ENCODE measurements at regions not wholly inside any gene's neighbourhood (a gene's known extent, or its start where the extent isn't known, plus 50 kb on each side); places are given as distances from the start of the nearest gene placed in this dataset.
"Not testable (repeated sequence)": the region's sequence is repeated elsewhere in the genome, so short reads cannot be mapped to it uniquely, and the experiment has no call there.

GRCh38 chr3:139269984-139270383, 73.8 kb upstream of the MRPS22 start:
- Histone ChIP-seq H3K27me3 (ENCODE audit: insufficient read depth, low read depth) (0 out of 2 replicates have a peak, but pooled peaks cover 4% of the 10 kb centered on the region), H3K4me2 (no peak overlapping the region), H3K27ac (no peak overlapping the region), H3K9me3 (ENCODE audit: insufficient read depth, low read depth) (no peaks in the 10 kb centered on the region), H3K9me2 (ENCODE audit: insufficient read depth) (no peaks in the 10 kb centered on the region), H3K36me3 (ENCODE audit: low read depth) (no peaks in the 10 kb centered on the region), H4K20me1 (ENCODE audit: insufficient read depth) (no peaks in the 10 kb centered on the region), H3K4me1 (replicated peaks; ENCODE audit: insufficient read depth) (no peaks in the 10 kb centered on the region), H3F3A (ENCODE audit: insufficient read depth, low read depth) (no peaks in the 10 kb centered on the region), H3K79me2 (ENCODE audit: low read depth) (no peaks in the 10 kb centered on the region), H3K4me3 (no peak overlapping the region), H2AFZ (no peak overlapping the region)
- BruUV-seq (replicated peaks), result no TSS peak
- no peak for TF ChIP-seq EZH2 (IDR thresholded peaks at IDR 0.05; ENCODE audit: low read depth)
- no peak for TF ChIP-seq CTCF (conservative IDR thresholded peaks at IDR 0.05)
- intact Hi-C loops (cut with micrococcal nuclease; ENCODE audit: unreplicated experiment), result no loop called here
- CTCF ChIA-PET, result no interaction called here
- POLR2A ChIA-PET (ENCODE audit: unreplicated experiment), result no interaction called here
- DNase-seq, result no peak

DNA sequence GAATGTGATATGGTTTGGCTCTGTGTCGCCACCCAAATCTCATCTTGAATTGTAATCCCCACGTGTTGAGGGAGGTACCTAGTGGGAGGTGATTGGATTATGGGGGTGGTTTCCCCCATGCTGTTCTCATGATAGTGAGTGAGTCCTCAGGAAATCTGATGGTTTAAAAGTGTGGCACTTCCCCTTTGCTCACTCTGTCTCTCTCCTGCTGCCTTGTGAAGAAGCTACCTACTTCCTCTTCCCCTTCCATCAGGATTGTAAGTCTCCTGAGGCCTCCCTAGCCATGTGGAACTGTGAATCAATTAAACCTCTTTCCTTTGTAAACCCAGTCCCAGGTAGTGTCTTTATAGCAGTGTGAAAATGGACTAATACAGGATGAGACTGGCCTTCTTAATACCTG, 73.2 kb upstream of the MRPS22 start:
- intact Hi-C loops (cut with micrococcal nuclease; ENCODE audit: unreplicated experiment); H3K4me3 ChIP-seq; CTCF ChIA-PET: not testable (repeated sequence)

GRCh38 chr3:139280027-139280671, 63.7 kb upstream of the MRPS22 start:
- Histone ChIP-seq H3K4me1 (replicated peaks; ENCODE audit: insufficient read depth) (no peaks in the 10 kb centered on the region), H3K4me3 (no peak overlapping the region), H3K4me2 (no peak overlapping the region), H3K9me3 (ENCODE audit: insufficient read depth, low read depth) (no peaks in the 10 kb centered on the region), H3K36me3 (ENCODE audit: low read depth) (no peaks in the 10 kb centered on the region), H3K27ac (no peak overlapping the region), H3K79me2 (ENCODE audit: low read depth) (no peaks in the 10 kb centered on the region), H4K20me1 (ENCODE audit: insufficient read depth) (no peaks in the 10 kb centered on the region), H2AFZ (no peak overlapping the region), H3K9me2 (ENCODE audit: insufficient read depth) (no peaks in the 10 kb centered on the region), H3F3A (ENCODE audit: insufficient read depth, low read depth) (no peaks in the 10 kb centered on the region), H3K27me3 (ENCODE audit: insufficient read depth, low read depth) (no peaks in the 10 kb centered on the region)
- no peak for TF ChIP-seq EZH2 (IDR thresholded peaks at IDR 0.05; ENCODE audit: low read depth)
- no peak for TF ChIP-seq CTCF (conservative IDR thresholded peaks at IDR 0.05)
- intact Hi-C loops (cut with micrococcal nuclease; ENCODE audit: unreplicated experiment), result no loop called here
- BruUV-seq (replicated peaks), result no TSS peak
- POLR2A ChIA-PET (ENCODE audit: unreplicated experiment), result no interaction called here
- CTCF ChIA-PET, result no interaction called here
- DNase-seq, result no peak

More for the DNA sequence above, 73.2 kb upstream of the MRPS22 start:
- H3K27me3 ChIP-seq (ENCODE audit: insufficient read depth, low read depth); H3K9me3 ChIP-seq (ENCODE audit: insufficient read depth, low read depth); H4K20me1 ChIP-seq (ENCODE audit: insufficient read depth); H3K4me1 ChIP-seq (replicated peaks; ENCODE audit: insufficient read depth); BruUV-seq (replicated peaks); H3K27ac ChIP-seq; H3K4me2 ChIP-seq; H3K36me3 ChIP-seq (ENCODE audit: low read depth); H3K79me2 ChIP-seq (ENCODE audit: low read depth); DNase-seq; H3K9me2 ChIP-seq (ENCODE audit: insufficient read depth); H2AFZ ChIP-seq; H3F3A ChIP-seq (ENCODE audit: insufficient read depth, low read depth): not testable (repeated sequence)
- POLR2A ChIA-PET (ENCODE audit: unreplicated experiment), result interaction anchor here (0.9 kb wide), 1 partner anchor 377 kb away, joined by 6 read pairs; no protein-coding TSS in a partner anchor

DNA sequence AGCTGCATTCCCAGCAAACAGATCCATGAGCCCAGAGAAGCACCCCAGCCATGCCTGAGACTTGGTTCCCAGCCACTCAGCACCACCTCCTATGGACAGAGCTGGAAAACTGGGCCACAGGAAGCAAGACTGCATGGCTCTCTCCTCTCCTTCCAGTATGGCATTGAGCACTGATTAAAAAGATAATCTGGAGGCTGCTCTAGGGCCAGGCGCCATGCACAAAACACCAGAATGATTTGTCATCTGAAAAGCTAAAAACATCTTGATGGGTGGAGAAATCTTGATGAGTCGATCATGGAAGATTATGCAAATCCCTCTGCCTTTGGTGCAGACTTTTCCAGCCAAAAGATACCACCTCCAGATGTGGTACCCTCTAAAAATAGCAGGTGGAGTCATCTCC, 62.7 kb upstream of the MRPS22 start:
- H3K27ac ChIP-seq, result no peak overlapping the region
- TF ChIP-seq EZH2 (IDR thresholded peaks at IDR 0.05; ENCODE audit: low read depth) (no peak), CTCF (conservative IDR thresholded peaks at IDR 0.05) (no peak)
- DNase-seq, result no peak
- no peak overlapping the region for H2AFZ ChIP-seq
- intact Hi-C loops (cut with micrococcal nuclease; ENCODE audit: unreplicated experiment), result no loop called here
- no peak overlapping the region for H3K4me2 ChIP-seq
- BruUV-seq (replicated peaks), result no TSS peak
- H4K20me1 ChIP-seq (ENCODE audit: insufficient read depth), result no peaks in the 10 kb centered on the region
- no peaks in the 10 kb centered on the region for H3K36me3 ChIP-seq (ENCODE audit: low read depth)
- H3K27me3 ChIP-seq (ENCODE audit: insufficient read depth, low read depth), result no peaks in the 10 kb centered on the region
- H3K9me3 ChIP-seq (ENCODE audit: insufficient read depth, low read depth), result no peaks in the 10 kb centered on the region
- no peaks in the 10 kb centered on the region for H3K9me2 ChIP-seq (ENCODE audit: insufficient read depth)
- POLR2A ChIA-PET (ENCODE audit: unreplicated experiment), result no interaction called here
- H3K79me2 ChIP-seq (ENCODE audit: low read depth), result no peaks in the 10 kb centered on the region
- CTCF ChIA-PET, result no interaction called here
- H3K4me3 ChIP-seq, result no peak overlapping the region
- H3F3A ChIP-seq (ENCODE audit: insufficient read depth, low read depth), result no peaks in the 10 kb centered on the region
- no peaks in the 10 kb centered on the region for H3K4me1 ChIP-seq (replicated peaks; ENCODE audit: insufficient read depth)

Measured in PC-9 (cell line).